ENCODE measurements at regions not wholly inside any gene's neighbourhood (a gene's known extent, or its start where the extent isn't known, plus 50 kb on each side); places are given as distances from the start of the nearest gene placed in this dataset.

DNA sequence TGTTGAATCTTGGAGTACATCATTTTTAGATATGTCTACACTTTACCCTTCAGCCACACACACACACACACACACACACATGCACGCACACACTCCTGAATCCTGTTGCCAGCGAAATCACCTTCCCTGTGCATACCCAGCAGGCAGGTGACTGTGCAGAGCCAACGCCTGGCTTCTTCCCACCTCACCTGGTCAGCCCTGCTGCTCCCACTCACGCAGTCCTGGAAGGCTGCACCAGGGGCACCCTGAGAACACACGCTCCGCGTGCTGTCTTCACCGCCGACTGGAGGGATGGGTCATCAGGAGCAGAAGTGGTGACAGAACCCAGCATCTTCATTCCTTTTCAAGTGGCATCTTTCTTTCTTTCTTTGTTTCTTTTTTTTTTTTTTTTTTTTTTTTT, 94.6 kb downstream of the TBXT start:
- DNase-seq (ENCODE audit: low spot score): no peak
- Mint-ChIP-seq H3K4me3 (ENCODE audit: unreplicated experiment) (no peak overlapping the region), H3K27ac (ENCODE audit: unreplicated experiment) (no peak overlapping the region), H3K9me3 (ENCODE audit: unreplicated experiment) (no peaks in the 10 kb centered on the region), H3K4me1 (ENCODE audit: unreplicated experiment) (no peaks in the 10 kb centered on the region), H3K36me3 (ENCODE audit: low read depth, unreplicated experiment) (no peaks in the 10 kb centered on the region), H3K27me3 (ENCODE audit: unreplicated experiment) (peaks cover 2% of the 10 kb centered on the region)
- TF ChIP-seq, protein P1, sequence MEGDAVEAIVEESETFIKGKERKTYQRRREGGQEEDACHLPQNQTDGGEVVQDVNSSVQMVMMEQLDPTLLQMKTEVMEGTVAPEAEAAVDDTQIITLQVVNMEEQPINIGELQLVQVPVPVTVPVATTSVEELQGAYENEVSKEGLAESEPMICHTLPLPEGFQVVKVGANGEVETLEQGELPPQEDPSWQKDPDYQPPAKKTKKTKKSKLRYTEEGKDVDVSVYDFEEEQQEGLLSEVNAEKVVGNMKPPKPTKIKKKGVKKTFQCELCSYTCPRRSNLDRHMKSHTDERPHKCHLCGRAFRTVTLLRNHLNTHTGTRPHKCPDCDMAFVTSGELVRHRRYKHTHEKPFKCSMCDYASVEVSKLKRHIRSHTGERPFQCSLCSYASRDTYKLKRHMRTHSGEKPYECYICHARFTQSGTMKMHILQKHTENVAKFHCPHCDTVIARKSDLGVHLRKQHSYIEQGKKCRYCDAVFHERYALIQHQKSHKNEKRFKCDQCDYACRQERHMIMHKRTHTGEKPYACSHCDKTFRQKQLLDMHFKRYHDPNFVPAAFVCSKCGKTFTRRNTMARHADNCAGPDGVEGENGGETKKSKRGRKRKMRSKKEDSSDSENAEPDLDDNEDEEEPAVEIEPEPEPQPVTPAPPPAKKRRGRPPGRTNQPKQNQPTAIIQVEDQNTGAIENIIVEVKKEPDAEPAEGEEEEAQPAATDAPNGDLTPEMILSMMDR (IDR thresholded peaks at IDR 0.05; ENCODE audit: unreplicated experiment): no peak

DNA sequence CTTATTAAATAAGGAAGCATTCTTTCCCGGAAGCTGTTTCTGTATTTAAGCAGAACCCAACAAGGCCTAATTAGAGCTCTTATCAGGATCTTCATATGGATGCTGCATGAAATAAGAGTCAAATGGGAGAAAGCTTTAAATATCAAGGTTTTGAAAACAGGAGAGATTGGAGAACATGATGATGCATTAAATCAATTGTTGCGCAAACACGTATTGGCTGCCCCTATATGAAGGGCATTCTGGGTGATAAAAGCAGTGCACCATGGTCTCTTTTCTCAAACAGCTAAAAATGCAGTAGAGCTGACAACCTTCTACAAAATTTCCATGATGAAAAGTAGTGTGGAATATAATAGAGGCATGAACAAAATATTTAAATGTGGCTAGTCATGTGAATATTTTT, 98.9 kb downstream of the TBXT start:
- Mint-ChIP-seq H3K4me3 (ENCODE audit: unreplicated experiment) (no peak overlapping the region), H3K27me3 (ENCODE audit: unreplicated experiment) (peaks cover 2% of the 10 kb centered on the region), H3K9me3 (ENCODE audit: unreplicated experiment) (no peaks in the 10 kb centered on the region), H3K27ac (ENCODE audit: unreplicated experiment) (no peak overlapping the region), H3K4me1 (ENCODE audit: unreplicated experiment) (no peaks in the 10 kb centered on the region), H3K36me3 (ENCODE audit: low read depth, unreplicated experiment) (no peaks in the 10 kb centered on the region)
- TF ChIP-seq, protein P1 (IDR thresholded peaks at IDR 0.05; ENCODE audit: unreplicated experiment): no peak
- DNase-seq (ENCODE audit: low spot score): no peak

DNA sequence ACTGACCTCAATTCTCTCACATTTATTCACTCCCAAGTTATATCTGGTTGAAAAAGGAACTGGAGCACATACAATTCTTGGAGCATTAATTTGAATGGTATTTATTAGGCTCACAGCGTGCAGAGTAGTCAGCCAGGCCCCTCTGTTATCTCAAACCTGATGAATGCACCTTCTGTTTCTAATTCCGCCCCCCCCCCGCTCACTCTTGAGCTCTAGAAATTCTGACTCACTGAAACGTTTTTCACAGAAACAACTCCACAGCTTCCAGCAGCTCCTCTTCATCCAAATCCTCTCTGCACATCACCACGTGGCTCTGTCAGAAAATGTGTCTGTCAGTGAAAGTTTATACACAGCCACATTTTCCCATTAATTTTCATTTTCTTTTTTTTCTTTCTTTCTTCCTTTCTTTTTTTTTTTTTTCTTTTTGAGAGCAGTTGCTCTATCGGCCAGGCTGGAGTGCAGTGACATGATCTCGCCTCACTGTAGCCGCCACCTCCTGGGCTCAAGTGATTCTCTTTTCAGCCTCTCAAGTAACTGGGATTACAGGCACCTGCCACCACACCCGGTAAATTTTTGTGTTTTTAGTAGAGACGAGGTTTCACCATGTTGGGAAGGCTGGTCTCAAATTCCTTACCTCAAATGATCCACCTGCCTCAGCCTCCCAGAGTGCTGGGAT, 109.4 kb downstream of the TBXT start:
- no peak overlapping the region for H3K4me3 Mint-ChIP-seq (ENCODE audit: unreplicated experiment)
- H3K36me3 Mint-ChIP-seq (ENCODE audit: low read depth, unreplicated experiment): peaks cover 4% of the 10 kb centered on the region
- TF ChIP-seq, protein P1 (IDR thresholded peaks at IDR 0.05; ENCODE audit: unreplicated experiment): no peak
- no peaks in the 10 kb centered on the region for H3K27me3 Mint-ChIP-seq (ENCODE audit: unreplicated experiment)
- no peak overlapping the region for H3K27ac Mint-ChIP-seq (ENCODE audit: unreplicated experiment)
- no peaks in the 10 kb centered on the region for H3K4me1 Mint-ChIP-seq (ENCODE audit: unreplicated experiment)
- peaks cover 11% of the 10 kb centered on the region for H3K9me3 Mint-ChIP-seq (ENCODE audit: unreplicated experiment)
- DNase-seq (ENCODE audit: low spot score): no peak

GRCh38 chr6:166057431-166057830, 110.2 kb downstream of the TBXT start:
- TF ChIP-seq, protein P1 (IDR thresholded peaks at IDR 0.05; ENCODE audit: unreplicated experiment): no peak
- no peak overlapping the region for H3K4me3 Mint-ChIP-seq (ENCODE audit: unreplicated experiment)
- no peak overlapping the region for H3K27ac Mint-ChIP-seq (ENCODE audit: unreplicated experiment)
- H3K27me3 Mint-ChIP-seq (ENCODE audit: unreplicated experiment): no peaks in the 10 kb centered on the region
- peaks cover 4% of the 10 kb centered on the region for H3K36me3 Mint-ChIP-seq (ENCODE audit: low read depth, unreplicated experiment)
- peaks cover 11% of the 10 kb centered on the region for H3K9me3 Mint-ChIP-seq (ENCODE audit: unreplicated experiment)
- DNase-seq (ENCODE audit: low spot score): no peak
- no peaks in the 10 kb centered on the region for H3K4me1 Mint-ChIP-seq (ENCODE audit: unreplicated experiment)

DNA sequence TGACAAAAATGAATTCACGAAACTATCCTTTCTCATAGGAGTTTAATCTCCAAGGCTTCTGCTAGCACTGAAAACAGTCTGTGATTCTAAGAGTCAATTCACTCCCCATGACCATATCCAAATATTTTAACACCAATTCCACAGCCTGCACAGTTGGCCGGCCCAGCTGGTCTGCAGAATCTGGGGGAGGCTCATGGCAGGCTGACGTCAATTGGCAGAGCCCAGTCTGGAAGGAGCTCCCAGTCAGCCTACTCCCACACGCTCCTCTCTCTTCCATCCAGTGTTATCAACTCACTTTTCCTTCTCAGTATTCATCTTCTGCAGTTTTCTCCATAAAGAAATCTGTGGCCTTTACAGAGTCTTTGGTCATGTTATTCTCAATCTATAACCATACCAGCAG, 111.0 kb downstream of the TBXT start:
- TF ChIP-seq, protein P1 (IDR thresholded peaks at IDR 0.05; ENCODE audit: unreplicated experiment): no peak
- no peak for DNase-seq (ENCODE audit: low spot score)
- Mint-ChIP-seq H3K4me1 (ENCODE audit: unreplicated experiment) (no peaks in the 10 kb centered on the region), H3K27me3 (ENCODE audit: unreplicated experiment) (no peaks in the 10 kb centered on the region), H3K4me3 (ENCODE audit: unreplicated experiment) (no peak overlapping the region), H3K36me3 (ENCODE audit: low read depth, unreplicated experiment) (peaks cover 4% of the 10 kb centered on the region), H3K9me3 (ENCODE audit: unreplicated experiment) (peaks cover 11% of the 10 kb centered on the region), H3K27ac (ENCODE audit: unreplicated experiment) (no peak overlapping the region)

All from endothelial cell (in vitro differentiated cells).